ENCODE measurements at regions not wholly inside any gene's neighbourhood (a gene's known extent, or its start where the extent isn't known, plus 50 kb on each side); places are given as distances from the start of the nearest gene placed in this dataset.

DNA sequence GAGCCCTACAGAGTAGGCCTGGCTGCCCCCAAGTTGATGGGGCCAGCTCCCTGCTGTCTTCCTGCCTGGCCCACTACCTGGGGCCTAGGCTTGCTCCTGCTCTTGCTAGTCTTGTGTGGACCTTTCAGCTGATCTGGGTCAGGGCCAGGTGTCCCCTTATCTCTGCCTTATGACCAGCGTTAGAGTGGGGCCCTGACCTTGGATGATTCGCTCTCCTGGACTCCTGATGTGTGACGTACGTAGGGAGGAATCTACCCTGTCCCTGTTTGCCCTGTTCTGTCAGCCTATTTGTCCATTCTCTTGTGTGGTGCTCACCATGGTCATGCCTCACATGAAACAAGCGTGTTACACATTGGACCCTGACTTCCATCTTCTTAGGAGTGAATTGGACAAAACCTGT, 571.8 kb downstream of the QKI start:
- TF ChIP-seq, protein P1, sequence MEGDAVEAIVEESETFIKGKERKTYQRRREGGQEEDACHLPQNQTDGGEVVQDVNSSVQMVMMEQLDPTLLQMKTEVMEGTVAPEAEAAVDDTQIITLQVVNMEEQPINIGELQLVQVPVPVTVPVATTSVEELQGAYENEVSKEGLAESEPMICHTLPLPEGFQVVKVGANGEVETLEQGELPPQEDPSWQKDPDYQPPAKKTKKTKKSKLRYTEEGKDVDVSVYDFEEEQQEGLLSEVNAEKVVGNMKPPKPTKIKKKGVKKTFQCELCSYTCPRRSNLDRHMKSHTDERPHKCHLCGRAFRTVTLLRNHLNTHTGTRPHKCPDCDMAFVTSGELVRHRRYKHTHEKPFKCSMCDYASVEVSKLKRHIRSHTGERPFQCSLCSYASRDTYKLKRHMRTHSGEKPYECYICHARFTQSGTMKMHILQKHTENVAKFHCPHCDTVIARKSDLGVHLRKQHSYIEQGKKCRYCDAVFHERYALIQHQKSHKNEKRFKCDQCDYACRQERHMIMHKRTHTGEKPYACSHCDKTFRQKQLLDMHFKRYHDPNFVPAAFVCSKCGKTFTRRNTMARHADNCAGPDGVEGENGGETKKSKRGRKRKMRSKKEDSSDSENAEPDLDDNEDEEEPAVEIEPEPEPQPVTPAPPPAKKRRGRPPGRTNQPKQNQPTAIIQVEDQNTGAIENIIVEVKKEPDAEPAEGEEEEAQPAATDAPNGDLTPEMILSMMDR (IDR thresholded peaks at IDR 0.05; ENCODE audit: insufficient read depth, low read length, poor library complexity, severe bottlenecking), result no peak
- DNase-seq (ENCODE audit: extremely low read depth, insufficient read length), result no peak

DNA sequence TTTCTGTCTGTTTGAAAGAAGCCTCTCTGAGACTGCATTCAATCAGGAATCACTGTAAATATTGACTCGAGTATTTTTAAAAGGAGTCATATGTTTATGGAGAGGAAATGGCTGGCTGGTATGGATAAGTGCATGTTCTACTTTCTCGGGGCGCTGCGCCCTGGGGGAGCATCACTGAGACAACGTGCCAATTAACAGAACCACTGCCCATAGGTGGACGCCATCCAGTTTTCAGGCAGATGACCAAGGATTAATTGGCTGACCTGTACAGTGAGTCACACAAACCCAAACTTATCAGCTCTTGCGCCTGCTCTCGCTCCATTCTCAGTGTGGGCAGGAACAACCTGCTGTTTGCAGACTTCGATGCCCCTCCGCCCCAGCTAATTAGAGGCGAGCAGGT, 571.2 kb downstream of the QKI start:
- TF ChIP-seq, protein P1 (IDR thresholded peaks at IDR 0.05; ENCODE audit: insufficient read depth, low read length, poor library complexity, severe bottlenecking), result no peak
- no peaks in the 10 kb centered on the region for H3K27me3 ChIP-seq (replicated peaks; ENCODE audit: control insufficient read depth, insufficient read depth, low read length)
- H3K4me3 ChIP-seq (replicated peaks; ENCODE audit: low read depth, low read length), result no peak overlapping the region
- no peak for DNase-seq (ENCODE audit: extremely low read depth, insufficient read length)
- no peaks in the 10 kb centered on the region for H3K36me3 ChIP-seq (ENCODE audit: control insufficient read depth, insufficient read depth, low read length)

More for the DNA sequence above, 571.8 kb downstream of the QKI start:
- no peaks in the 10 kb centered on the region for H3K36me3 ChIP-seq (ENCODE audit: control insufficient read depth, insufficient read depth, low read length)
- no peaks in the 10 kb centered on the region for H3K27me3 ChIP-seq (replicated peaks; ENCODE audit: control insufficient read depth, insufficient read depth, low read length)
- H3K4me3 ChIP-seq (replicated peaks; ENCODE audit: low read depth, low read length), result no peak overlapping the region

DNA sequence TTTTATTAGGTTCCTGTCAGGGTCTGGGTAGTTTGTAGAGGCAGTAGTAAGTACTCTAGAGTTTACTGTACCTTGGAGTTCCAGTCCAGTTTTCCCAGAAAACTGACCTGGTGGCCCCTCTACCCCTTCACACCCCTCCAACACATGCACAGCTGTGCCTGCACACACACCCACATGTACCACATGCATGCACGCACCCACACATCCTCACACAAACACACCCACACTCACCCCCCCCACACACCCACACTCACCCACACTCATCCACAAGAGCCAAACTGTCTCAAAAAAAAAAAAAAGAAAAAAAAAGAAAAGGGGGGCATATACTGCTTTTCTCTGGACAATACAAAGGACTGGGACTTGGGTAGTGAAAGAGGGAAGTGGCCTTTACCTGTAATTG, 570.5 kb downstream of the QKI start:
- DNase-seq (ENCODE audit: extremely low read depth, insufficient read length), result no peak
- no peaks in the 10 kb centered on the region for H3K27me3 ChIP-seq (replicated peaks; ENCODE audit: control insufficient read depth, insufficient read depth, low read length)
- H3K4me3 ChIP-seq (replicated peaks; ENCODE audit: low read depth, low read length), result no peak overlapping the region
- TF ChIP-seq, protein P1 (IDR thresholded peaks at IDR 0.05; ENCODE audit: insufficient read depth, low read length, poor library complexity, severe bottlenecking), result no peak
- no peaks in the 10 kb centered on the region for H3K36me3 ChIP-seq (ENCODE audit: control insufficient read depth, insufficient read depth, low read length)

DNA sequence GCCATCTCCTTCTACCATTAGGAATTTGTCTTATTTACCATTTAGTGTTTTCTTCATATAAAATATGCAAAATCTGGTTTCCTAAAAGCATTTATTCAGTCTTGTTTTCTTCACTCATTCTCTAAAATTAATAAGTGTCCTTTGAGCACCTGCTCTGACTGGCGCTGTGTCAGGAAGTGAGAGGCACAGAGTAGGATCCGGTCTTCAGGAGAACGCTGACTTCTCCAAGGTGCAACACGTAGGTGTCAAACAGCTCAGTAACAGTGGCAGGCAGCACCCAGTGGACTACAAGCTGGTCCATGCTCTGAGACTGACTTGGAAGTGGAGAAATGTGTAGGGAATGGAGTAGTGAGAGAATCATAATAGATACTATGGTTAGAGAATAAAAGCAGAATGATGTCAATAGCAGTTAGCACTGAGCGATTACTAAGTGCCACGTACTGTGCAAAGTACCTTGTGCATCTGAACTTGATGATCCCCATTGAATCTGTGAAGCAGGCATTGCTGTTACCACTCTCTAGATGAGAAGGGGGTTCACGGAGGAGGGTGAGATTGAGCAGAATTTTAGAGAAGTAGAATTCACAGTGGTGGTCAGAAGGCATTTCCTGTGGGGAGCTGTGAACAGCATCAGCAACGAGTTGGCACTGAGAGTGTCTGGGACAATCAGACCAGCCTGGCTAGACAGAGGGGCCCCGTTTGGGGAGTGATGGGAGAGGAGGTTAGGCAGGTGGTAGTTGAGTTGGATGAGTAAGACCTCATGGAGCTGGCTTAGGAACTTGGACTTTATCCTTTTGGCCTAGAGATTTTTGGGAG, 569.8 kb downstream of the QKI start:
- no peaks in the 10 kb centered on the region for H3K27me3 ChIP-seq (replicated peaks; ENCODE audit: control insufficient read depth, insufficient read depth, low read length)
- TF ChIP-seq, protein P1 (IDR thresholded peaks at IDR 0.05; ENCODE audit: insufficient read depth, low read length, poor library complexity, severe bottlenecking), result no peak

DNA sequence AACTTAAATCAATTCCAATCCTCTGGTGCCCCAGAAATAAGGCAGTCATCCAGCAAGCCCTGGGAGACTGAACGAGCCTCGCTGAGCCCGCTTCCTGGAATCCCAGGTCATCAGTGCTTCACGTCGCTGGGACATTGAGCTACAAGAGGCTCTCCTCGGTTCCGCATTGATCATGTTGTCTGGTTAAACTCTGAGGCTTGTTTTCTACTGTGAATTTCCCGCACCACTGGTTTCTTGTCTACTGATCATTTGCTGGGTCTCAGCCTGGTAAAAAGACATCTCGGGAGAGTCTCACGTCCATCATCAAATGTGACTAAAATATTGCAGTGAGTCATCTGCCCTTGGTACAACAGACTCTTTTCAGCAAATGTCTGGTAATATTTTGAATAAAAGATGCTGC, 569.2 kb downstream of the QKI start:
- no peak overlapping the region for H3K4me3 ChIP-seq (replicated peaks; ENCODE audit: low read depth, low read length)
- H3K27me3 ChIP-seq (replicated peaks; ENCODE audit: control insufficient read depth, insufficient read depth, low read length), result no peaks in the 10 kb centered on the region
- TF ChIP-seq, protein P1 (IDR thresholded peaks at IDR 0.05; ENCODE audit: insufficient read depth, low read length, poor library complexity, severe bottlenecking), result no peak
- no peaks in the 10 kb centered on the region for H3K36me3 ChIP-seq (ENCODE audit: control insufficient read depth, insufficient read depth, low read length)
- no peak for DNase-seq (ENCODE audit: extremely low read depth, insufficient read length)

More for the DNA sequence above, 569.8 kb downstream of the QKI start:
- DNase-seq (ENCODE audit: extremely low read depth, insufficient read length), result no peak
- Histone ChIP-seq H3K4me3 (replicated peaks; ENCODE audit: low read depth, low read length) (no peak overlapping the region), H3K36me3 (ENCODE audit: control insufficient read depth, insufficient read depth, low read length) (no peaks in the 10 kb centered on the region)

Measured in GM06990 (cell line).